ENCODE measurements at regions not wholly inside any gene's neighbourhood (a gene's known extent, or its start where the extent isn't known, plus 50 kb on each side); places are given as distances from the start of the nearest gene placed in this dataset.

DNA sequence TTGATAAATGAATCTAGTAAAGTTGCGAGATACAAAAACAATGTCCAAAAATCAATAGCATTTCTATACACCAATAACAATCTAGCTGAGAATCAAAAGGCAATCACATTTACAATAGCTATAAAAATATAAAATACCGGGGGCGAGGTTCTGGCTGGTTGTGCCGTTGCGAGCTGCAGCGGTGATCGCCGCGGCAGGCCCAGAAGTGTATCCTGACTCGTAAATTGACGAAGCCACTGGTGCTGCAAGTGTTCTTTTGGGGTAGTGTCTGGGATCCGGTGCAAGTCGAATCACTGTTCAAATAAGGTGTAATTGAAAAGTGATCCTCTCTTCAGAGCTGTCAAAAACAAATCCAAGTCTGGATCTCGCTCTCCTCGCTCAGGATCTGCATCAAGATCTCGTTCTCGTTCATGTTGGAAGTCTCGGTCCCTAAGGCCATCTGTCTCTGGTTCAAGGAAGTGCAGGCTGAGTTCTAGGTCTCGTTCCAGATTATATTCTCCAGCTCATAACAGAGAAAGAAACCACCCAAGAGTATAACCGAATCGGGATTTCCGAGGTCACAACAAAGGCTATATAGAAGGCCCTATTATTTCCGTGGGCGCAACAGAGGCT is 80.1 kb upstream of the STT3B start:
- DNase-seq (ENCODE audit: low read depth), result no peak

DNA sequence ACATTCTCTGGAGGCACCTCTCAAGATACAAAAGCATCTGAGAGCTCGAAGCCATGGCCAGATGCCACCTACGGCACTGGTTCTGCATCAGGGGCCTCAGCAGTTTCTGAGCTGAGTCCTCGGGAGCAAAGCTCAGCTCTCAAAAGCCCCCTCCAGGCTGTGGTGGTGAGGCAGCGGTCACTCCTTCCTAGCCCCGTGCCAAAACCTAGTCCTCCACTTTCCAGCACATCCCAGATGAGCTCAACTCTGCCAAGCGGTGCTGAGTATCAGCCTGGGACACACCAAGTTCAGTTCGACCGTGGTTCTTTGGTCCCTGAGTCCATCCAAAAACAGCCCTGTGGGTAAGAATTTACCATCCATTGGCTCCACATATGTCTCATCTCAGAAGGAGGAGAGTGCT is 79.3 kb upstream of the STT3B start:
- DNase-seq (ENCODE audit: low read depth), result no peak

DNA sequence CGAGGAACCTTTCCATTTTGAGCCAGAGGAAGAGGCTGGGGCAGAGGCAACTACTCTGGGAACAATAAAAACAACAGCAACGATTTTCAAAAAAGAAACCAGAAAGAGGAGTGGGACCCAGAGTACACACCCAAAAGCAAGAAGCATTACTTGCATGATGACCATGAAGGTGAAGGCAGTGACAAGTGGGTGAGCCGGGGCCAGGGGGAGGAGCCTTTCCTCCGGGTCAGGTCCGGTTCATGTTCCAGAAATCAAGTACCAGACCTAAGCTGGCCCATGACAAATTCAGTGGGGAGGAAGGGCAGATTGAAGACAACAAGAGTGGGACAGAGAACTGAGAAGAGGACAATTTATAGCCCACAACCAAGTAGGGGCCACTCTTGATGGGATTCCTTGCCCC is 77.2 kb upstream of the STT3B start:
- no peak for DNase-seq (ENCODE audit: low read depth)

DNA sequence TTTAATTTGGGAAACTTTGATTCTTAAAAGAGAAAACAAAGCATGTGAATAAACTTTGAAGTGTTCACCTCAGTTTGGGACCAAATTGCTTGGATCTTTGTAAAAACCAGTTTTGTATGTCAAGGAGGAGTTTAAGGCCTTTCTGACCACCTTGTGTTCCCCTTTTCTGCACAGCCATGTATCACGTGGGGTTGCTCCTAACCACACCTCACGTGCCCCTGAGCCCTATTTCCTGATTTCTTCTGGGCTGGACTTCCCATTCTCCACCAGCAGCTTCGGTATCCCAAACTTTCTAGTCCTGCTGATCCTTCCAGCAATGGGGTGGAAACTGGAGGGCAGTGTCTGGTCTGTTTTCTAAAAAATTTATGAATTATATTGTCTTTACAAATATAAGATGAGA is 76.4 kb upstream of the STT3B start:
- DNase-seq (ENCODE audit: low read depth), result no peak

DNA sequence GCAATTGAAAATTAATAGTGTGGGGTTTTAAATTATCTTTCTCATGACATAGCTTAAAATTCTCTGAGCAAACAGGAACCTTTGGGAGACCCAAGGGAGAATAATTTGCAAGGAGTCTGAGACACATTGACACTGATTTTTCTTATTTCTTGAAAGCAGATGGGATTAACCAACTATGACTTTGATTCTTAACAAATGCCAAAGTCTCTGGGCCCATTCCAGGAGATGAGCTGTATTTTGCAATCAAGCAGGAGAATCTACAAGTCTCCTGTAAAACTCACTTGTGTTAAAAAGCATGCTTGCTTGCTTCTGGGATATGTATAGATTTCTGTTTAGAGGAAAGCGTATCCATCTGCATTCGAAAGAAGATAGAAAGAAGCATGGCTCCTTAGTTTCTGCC is 71.3 kb upstream of the STT3B start:
- DNase-seq (ENCODE audit: low read depth), result no peak

DNA sequence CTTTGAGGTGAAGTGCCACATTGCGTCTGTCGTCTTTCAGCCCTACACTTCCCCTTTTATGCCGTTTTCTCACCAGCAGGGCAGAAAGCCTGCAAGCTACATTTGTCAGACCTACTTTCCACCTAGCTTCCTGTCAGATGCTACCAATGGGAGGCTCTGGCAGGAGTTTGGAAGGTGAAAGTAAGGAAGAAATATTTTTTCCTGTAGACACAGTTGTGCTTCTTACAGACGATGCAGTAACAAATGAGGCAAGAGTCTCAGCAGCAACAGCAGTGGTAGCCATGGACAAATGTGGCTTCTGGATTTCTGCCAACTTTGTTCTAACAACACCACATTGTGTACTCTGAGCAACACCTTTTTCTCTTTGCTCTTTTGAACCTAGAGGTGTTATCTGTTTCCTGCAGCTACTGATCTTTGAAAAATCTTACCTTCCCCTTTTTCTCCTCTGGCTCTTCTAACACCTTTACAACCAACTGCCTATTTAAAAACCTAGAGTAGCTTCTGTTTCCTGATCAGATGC is 70.6 kb upstream of the STT3B start:
- peak; percentile 27 for DNase-seq (ENCODE audit: low read depth)

DNA sequence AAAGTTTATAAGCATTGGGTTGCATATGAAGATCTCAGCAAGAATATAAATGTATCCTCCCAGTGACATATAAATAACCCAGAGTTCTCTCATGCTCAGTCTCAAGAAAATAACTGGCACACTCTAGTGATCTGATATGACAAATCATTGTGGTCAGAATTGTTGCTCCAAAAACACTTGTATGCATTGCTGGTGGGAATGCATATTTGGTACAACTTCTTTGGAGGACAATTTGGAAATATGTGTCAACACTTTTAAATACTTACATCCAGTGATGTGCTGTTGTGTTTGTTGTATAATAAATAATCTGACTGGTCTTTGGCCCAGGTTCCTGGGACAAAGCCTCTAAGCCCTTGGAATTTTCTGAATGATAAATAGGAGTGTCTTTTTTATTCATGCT is 66.7 kb upstream of the STT3B start:
- no peak for DNase-seq (ENCODE audit: low read depth)

DNA sequence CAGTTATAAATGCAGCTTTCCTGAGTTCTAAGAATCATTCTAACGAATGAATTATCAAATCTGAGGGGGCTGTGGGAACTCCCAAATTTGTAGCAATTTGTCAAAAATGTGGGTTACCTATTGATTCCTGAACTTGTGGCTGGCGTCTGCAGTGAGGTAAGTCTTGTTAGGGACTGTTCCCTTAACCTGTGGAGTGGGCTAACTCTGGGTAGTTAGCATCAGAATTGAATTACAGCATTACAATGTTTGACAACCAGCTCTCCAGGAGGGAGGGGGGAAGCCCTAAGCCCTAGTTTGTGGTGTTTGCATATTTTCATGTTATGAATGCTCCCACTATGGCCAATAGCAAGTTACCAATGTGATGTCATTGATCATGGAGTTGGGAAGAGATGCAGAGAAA is 65.9 kb upstream of the STT3B start:
- no peak for DNase-seq (ENCODE audit: low read depth)

DNA sequence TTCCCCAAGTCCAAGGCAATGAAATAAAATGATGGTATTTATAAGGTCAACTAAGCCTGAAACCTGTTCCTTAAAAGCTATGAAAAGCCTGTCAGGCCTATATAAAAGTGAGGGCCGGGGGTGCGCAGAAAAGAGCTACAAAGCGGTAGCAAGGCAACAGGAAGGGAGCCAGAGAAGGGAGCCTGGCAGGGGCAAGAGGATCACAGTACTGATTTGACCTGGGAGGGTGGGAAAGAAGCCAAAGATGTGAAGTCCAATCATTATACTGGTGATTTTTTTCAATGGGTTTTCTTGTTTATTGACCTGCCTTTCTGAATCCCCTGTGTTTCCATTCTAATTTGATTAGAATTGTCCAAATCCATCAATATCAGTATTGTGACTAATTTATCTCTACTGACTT is 64.3 kb upstream of the STT3B start:
- DNase-seq (ENCODE audit: low read depth), result no peak

DNA sequence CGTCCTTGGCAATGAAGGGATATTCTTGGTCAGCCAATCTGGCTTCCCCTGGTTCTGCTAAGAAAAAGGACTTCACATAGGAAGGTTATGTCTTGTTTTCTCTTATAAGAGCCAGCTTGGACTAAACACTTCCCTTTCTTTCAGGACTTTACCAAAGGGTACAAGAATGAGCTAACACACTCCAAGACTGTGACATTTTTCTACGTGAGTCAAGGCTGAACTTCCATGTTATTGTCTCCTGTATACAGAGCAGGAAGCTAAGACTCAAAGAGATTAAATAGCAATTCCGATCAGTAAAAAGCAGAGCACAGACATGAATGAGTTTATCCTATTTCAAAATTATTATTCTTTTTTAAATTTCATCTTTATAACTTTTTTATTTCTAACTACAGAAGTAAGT is 63.3 kb upstream of the STT3B start:
- DNase-seq (ENCODE audit: low read depth), result no peak

DNA sequence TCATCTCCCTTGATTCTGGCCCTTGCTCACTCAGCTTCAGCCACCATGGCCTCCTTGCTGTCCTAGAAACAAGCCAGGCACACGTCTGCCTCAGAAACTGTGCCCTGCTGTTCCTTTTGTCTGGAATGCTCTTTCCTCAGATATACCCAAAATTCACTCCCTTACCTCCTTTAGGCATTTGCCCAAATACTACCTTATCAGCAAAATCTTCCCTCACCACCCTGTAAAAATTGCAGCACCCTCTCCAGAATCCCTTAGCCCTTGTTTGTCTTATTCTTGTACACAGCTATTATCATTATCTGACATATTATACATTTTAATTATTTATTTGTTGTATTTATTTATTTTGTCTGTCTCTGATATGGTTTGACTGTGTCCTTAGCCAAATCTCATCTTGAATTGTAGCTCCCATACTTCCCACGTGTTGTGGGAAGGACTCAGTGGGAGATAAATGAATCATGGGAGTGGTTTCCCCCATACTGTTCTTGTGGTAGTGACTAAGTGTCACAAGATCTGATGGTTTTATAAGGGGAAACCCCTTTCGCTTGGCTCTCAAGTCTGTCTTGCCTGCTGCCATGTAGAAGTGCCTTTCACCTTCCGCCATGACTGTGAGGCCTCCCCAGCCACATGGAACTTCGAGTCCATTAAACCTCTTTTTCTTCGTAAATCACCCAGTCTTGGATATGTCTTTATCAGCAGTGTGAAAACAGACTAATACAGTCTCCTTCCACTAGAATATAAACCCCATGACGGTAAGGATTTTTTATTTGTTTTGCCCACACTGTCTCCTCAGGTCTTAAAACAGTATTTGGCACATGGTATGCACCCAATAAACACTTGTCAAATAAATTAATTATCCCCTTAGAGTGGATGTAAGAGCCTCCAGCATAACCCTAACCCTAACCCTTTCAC is 60.0 kb upstream of the STT3B start:
- DNase-seq (ENCODE audit: low read depth), result no peak

DNA sequence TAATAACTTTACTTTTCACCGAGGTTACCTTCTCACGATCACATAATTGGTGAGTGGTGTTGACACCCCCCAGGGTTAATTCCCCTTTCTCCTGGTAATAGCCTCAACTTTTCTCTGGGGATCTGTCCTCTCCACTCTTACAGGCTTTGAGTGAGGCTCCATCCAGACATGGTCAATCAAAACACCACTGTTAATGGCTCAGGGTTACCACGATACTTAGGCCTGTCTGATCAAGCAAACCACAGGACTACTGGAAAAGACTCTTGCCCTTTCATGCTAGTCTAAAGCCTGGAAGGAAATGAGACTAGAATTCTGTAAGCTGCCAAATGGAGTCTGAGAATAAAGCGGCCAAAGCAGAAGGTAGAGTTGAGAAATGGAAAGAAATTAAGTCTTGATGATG is 56.5 kb upstream of the STT3B start:
- no peak for DNase-seq (ENCODE audit: low read depth)

DNA sequence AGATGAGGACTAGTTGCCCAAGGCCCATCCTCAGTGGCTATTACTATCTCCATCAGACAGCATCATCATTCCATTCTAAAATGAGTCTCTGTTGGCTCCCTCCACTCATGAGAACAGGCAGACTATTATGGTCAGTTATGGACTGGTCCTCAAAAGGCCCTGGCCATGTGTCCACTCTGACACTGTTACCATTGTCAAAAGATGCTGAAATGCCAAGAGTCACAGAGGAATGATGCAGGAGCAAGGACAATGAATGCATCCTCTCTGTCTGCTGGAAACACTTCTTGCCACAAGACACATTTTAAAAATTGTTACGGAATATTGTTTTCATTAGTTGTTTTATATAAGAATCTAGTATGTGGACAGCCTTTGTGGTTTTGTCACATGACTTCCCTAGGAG is 53.3 kb upstream of the STT3B start:
- DNase-seq (ENCODE audit: low read depth), result no peak

DNA sequence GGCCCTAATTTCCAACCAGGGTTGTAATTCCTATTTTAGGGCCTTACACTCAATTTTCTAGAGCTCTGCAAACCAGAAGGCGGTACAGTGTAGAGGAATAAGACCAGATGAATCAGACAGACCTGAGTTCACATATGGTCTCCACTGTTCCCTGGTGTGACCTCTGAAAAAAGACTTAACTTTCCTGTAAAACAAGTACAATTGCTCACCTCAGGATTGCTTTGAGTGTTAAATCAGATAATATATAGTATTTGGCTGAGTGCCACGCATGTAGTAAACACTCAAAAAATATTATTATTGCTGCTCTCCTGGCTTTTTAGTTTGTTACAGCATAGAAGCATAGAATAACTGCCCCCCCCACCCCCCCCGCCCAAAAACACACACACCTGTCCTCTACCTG is 51.0 kb upstream of the STT3B start:
- DNase-seq (ENCODE audit: low read depth), result no peak

DNA sequence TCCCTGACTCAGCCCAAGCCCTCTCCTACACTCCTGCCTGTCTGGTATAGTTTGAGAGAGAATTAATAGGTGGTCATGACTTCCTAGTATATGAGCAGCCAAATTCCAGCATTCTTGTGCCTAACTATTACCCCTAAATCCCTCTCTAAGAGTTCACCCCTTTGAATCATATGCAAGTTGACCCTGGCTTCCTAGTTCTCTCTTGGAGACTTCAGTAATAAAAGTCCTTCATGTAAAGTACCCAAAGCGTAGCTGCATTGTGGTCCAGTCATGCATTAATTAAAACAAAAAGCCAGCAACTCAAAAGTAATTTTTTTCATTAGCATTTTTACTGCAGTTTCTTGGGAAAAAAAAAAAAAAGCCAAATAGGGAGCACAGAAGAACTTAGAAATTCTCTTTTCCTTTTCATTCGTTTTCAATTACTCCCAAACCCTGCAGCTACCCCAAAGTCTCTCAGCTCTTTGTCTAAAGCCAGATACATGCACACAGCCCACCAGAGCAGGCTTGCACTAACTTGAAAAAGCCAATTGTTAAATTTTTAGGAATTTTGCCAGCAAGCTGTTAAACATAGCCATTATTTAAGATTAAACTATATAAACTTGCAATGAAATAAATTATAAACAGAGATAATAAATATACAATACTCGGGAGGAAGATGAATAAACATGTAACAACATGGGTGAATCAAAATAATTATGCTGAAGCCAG is 50.1 kb upstream of the STT3B start:
- DNase-seq (ENCODE audit: low read depth), result no peak
